ENCODE measurements at regions not wholly inside any gene's neighbourhood (a gene's known extent, or its start where the extent isn't known, plus 50 kb on each side); places are given as distances from the start of the nearest gene placed in this dataset.
"Not testable (repeated sequence)": the region's sequence is repeated elsewhere in the genome, so short reads cannot be mapped to it uniquely, and the experiment has no call there.

- no peak for DNase-seq (ENCODE audit: low read depth in 2 of 2)
Measured at GRCh38 chr2:2590841-2591541, 259.9 kb upstream of the MYT1L start.

GRCh38 chr2:2590141-2590540 lies 259.1 kb upstream of the MYT1L start:
- DNase-seq (ENCODE audit: low read depth in 2 of 2) = no peak

- DNase-seq (ENCODE audit: low read depth in 2 of 2) = no peak
Measured at GRCh38 chr2:2588777-2589176, 257.7 kb upstream of the MYT1L start.

GRCh38 chr2:2587354-2587753 lies 256.3 kb upstream of the MYT1L start:
- no peak for DNase-seq (ENCODE audit: low read depth in 2 of 2)

GRCh38 chr2:2586931-2587330 lies 255.9 kb upstream of the MYT1L start:
- DNase-seq (ENCODE audit: low read depth in 2 of 2) = no peak

- no peak for DNase-seq (ENCODE audit: low read depth in 2 of 2)
Measured at GRCh38 chr2:2586068-2586776, 255.1 kb upstream of the MYT1L start.

GRCh38 chr2:2582998-2583545 lies 252.0 kb upstream of the MYT1L start:
- DNase-seq (ENCODE audit: low read depth in 2 of 2) = no peak

GRCh38 chr2:2581331-2582159 lies 250.5 kb upstream of the MYT1L start:
- DNase-seq (ENCODE audit: low read depth in 2 of 2) = no peak

GRCh38 chr2:2580841-2581240 lies 249.8 kb upstream of the MYT1L start:
- DNase-seq (ENCODE audit: low read depth in 2 of 2) = not testable (repeated sequence)

- no peak for DNase-seq (ENCODE audit: low read depth in 2 of 2)
Measured at GRCh38 chr2:2580341-2580740, 249.3 kb upstream of the MYT1L start.

GRCh38 chr2:2579814-2580213 lies 248.7 kb upstream of the MYT1L start:
- DNase-seq (ENCODE audit: low read depth in 2 of 2) = no peak

- no peak for DNase-seq (ENCODE audit: low read depth in 2 of 2)
Measured at GRCh38 chr2:2577407-2577831, 246.3 kb upstream of the MYT1L start.

GRCh38 chr2:2575870-2576386 lies 244.9 kb upstream of the MYT1L start:
- DNase-seq (ENCODE audit: low read depth in 2 of 2) = no peak

- DNase-seq (ENCODE audit: low read depth in 2 of 2) = no peak
Measured at GRCh38 chr2:2575181-2575577, 244.1 kb upstream of the MYT1L start.

- DNase-seq (ENCODE audit: low read depth in 2 of 2) = no peak
Measured at GRCh38 chr2:2574401-2575180, 243.5 kb upstream of the MYT1L start.

- DNase-seq (ENCODE audit: low read depth in 2 of 2) = no peak
Measured at GRCh38 chr2:2573658-2574293, 242.7 kb upstream of the MYT1L start.

GRCh38 chr2:2573205-2573604 lies 242.1 kb upstream of the MYT1L start:
- DNase-seq (ENCODE audit: low read depth in 2 of 2) = no peak

- no peak for DNase-seq (ENCODE audit: low read depth in 2 of 2)
Measured at GRCh38 chr2:2572393-2573204, 241.5 kb upstream of the MYT1L start.

- no peak for DNase-seq (ENCODE audit: low read depth in 2 of 2)
Measured at GRCh38 chr2:2571301-2572150, 240.5 kb upstream of the MYT1L start.
